CD4-positive, alpha-beta T cell treated with Interleukin-2 at 100 ng/mL for 4 hours (primary cell): ENCODE measurements at regions not wholly inside any gene's neighbourhood (a gene's known extent, or its start where the extent isn't known, plus 50 kb on each side); places are given as distances from the start of the nearest gene placed in this dataset.
"Not testable (repeated sequence)": the region's sequence is repeated elsewhere in the genome, so short reads cannot be mapped to it uniquely, and the experiment has no call there.

Experiments used
- DNase-seq: peaks from one replicate; pipeline ENCODE4 v3.0.0-alpha.2; 2020; ENCODE audit warnings: low spot score

DNA sequence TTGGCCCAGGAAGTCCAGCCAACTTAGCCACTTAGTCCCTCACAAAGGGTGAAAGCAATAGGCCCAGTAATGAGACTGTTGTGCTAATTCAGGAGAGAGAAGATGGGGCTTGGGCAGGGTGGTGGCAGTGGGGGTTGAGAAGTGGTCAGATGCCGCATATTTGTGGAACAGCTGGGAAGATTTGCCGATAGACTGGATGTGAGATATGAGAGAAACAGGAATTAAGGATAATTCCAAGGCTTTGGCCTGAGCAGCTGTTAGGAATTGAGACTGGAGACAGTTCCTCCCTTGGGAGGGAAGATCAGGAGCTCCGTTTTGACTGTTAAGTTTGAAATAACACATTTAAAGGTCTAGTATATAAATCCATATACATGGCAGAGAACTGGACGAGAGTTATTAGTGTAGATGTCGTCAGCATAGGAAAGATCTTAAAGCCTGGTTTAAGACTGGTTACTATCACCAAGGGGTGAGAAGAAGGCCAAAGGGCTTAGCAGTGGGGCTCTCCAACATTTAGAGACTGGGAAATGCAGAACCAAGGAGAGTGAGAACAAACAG, 323.7 kb upstream of the FAM78B start:
- DNase-seq = no peak

GRCh38 chr1:166493765-166494164, 327.0 kb upstream of the FAM78B start:
- not testable (repeated sequence) for DNase-seq

DNA sequence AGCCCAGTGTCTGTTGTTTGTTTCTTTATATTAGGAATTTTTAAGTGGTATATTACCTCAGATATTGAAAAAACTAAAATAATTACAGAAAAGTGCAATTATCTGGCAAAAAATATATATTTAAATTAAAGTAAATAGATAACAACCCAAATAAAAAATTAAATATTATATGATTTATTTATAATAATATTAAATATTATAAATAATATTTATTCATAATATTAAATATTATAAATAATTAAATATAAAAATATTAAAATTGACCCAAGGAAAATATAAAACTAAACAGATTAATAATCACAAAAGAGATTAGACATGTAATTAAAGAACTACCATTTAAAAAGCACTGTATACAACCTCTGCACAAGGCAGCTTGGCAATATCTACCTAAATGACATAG, 331.9 kb upstream of the POGK start:
- DNase-seq = no peak

GRCh38 chr1:166511761-166512160, 327.5 kb upstream of the POGK start:
- no peak for DNase-seq

DNA sequence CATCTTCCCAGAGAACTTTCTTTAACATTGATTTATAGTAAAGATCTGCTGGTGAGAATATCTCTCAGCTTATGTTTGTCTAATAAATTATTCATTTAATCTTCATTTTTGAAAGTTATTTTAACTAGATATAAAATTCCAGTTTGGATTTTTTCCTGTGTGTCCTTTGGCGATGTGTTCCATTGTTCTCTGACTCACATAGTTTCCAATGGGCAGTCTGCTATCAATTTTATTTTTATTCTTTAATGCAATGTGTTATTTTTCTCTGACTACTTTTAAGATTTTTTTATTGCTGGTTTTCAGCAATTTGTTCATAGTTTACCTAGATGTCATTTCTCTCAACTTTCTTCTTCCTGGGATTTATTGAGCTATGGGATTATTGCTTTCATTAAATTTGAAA, 325.2 kb upstream of the POGK start:
- DNase-seq = no peak

DNA sequence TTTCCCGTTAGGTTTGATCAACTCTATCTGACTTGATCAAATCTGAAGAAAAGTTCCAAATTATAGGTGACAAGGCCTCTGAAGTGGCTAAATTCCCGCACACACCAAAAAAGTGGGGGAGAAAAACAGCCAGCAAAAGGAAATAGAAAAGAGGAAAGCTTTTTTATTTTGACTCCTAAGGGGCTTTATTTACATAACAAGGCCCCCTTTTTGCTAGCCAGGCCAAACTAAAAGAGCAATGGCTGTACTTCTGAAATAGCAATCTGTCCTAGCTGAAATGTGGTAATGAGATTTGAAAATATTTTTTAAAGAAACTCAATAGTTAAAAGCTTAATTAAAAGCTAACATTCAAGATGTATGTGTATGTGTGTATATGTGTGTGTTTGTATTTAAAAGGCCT, 311.5 kb upstream of the POGK start:
- no peak for DNase-seq

- no peak for DNase-seq
Observed at GRCh38 chr1:166538646-166539045, 300.6 kb upstream of the POGK start.

DNA sequence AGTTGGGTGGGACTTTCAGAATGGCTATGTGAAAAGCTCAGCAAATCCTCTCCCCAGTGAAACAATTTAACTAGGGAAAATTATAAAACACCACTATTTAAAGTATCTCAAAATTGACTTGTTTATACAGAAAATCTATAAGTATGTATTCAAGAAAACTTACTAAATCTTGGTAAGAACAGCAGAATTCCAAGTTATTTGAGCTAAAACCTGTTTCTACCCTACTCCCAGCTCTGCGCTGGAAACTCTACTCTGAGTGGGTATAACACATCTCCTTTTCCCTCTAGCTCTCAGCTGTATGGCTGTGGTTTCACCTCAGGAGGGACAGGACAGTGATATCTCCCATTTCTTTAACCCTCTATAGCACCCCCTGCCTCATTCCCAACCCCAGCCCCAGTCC, 295.2 kb upstream of the POGK start:
- no peak for DNase-seq

DNA sequence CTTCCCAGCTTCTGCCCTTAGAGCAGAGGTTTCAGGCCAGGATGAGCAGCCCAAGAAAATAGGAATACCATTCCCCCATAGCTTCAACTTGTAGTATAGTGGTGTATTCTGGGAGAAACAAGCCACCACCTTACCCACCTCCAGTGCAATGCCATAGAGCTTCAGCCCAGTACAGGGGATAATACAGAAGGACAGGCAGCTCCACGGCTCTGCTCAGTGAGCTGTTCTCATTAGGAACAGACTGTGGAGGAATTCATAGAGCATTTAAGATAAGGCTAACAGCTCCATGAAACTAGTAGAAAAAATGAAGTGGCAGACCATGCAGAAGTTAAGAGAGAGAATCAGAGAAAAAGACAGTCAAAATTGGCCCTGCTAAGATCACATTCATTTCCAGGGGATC, 294.7 kb upstream of the POGK start:
- DNase-seq = no peak

GRCh38 chr1:166552706-166553105, 286.6 kb upstream of the POGK start:
- no peak for DNase-seq

DNA sequence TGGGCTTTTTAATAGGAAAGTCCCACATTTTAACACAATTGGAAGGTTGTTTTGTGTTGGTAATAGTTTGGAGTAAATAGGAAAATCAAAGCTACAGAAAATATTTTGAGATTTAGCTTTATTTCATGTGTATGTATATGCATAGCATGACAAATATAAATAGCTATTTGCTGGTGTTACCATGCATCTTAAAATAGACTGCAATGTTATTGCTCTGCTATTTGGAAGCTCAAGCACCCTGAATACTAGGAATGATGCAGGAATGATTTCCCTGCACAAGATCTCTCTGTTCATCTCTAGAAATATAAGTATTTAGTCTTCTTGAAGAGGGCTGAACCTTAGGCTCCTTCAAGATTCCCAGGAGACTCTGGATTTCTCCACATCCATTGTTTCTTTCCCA, 268.3 kb upstream of the POGK start:
- no peak for DNase-seq

DNA sequence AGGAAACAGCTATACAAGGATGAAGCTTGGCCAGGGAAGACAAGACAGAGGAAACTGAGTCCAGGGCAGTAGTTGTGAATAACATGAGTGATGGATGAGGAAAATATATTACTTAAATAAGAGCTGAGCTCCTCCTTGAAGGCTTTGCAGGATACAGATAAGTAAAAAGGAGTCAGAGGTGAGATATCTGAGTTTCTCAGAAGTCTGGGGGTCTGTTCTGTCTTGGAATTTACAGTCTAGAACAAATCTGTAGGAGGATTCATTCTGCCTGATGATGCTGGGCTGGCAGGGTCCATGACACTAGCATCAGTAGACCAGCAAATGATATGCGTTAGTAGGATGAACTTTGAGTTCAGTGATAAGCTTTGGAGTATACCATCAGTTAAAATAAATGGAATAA, 266.1 kb upstream of the POGK start:
- no peak for DNase-seq

GRCh38 chr1:166579557-166580501, 259.4 kb upstream of the POGK start:
- no peak for DNase-seq

- DNase-seq = no peak
Observed at GRCh38 chr1:166588741-166589140, 250.5 kb upstream of the POGK start.

GRCh38 chr1:166590161-166590560, 249.1 kb upstream of the POGK start:
- DNase-seq = no peak

DNA sequence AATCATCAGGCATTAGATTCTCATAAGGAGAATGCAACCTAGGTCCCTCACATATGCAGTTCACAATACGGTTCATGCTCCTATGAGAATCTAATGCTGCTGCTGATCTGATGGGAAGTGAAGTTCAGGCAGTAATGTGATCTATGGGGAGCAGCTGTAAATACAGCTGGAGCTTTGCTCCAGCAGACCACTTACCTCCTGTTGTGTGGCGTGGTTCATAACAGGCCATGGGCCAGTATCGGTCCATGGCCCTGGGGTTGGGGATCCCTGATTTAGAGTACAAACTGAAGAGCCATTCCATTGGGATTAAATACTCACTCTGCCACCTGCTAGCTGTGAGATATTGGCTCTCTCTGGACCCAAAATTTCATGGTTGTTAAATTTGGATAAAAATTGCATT, 244.6 kb upstream of the POGK start:
- no peak for DNase-seq

DNA sequence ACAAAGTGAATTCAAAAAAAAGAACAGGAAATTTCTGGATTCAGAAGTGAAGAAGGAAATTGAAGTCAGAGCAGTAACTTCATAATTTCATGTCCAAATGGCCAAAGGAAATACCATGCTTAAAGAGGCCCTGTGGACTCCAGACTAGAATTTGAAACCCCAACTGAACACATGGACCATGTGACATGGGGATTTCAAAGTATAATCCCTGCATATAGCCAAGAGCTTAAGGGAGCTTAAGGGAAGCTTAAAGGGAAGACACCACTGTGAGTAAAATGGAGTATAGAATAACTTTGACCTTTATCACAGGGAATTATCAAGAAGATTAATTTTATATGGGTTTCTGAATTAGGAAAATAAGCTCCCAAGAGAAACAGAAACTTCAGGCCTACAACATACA, 241.8 kb upstream of the POGK start:
- DNase-seq = no peak

GRCh38 chr1:166600574-166600973, 238.7 kb upstream of the POGK start:
- no peak for DNase-seq

DNA sequence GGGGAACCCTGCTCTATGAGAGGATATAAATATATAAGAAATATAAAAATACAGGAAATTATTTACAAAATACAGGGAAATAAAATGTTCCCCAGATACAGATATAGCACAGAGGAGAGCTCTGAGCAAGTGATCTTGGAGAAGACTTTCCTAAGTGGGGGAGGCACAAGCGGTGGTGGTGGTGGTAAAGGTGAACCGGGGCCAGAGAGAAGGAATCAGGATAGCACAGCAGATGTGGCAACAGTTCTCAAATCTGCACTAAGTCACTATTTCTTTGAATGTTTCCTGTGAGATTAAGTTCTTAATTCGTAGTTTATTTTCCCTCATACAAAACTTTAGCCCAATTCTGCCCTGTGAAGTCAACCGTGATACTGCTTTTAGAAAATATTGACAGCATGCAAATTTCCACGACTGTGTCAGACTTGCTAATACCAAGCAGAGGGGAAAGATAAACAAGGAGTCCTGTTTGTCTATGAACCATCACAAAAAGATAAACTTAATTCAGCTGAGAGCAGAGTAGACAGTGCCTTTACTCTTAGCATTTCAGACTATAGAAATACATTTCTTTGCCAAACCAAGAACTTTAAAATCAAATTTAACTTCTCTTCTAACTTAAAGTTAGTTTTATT, 237.5 kb upstream of the POGK start:
- DNase-seq = no peak

GRCh38 chr1:166602801-166603200, 236.5 kb upstream of the POGK start:
- DNase-seq = not testable (repeated sequence)

- DNase-seq = no peak
Observed at GRCh38 chr1:166603296-166603695, 236.0 kb upstream of the POGK start.

GRCh38 chr1:166605137-166605536, 234.1 kb upstream of the POGK start:
- no peak for DNase-seq

DNA sequence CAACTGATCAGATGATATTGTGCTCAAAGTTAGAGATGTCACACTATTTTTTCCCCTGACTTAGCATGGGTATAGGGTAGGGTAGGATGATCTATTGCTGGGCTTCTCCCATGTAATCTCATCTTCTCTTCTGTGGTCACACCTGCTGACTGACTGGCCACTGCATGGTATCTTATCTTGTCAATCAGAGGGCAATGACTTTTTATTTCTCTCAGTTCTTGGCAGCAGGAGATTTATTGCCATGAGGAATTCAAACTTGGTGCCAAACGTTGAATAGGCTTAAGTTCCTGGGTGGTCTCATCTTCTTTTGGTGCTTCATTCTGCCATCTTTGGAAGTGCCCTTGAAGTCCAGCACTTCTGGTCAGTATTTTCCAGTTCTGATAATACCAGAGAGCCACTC, 226.4 kb upstream of the POGK start:
- no peak for DNase-seq
